ENCODE measurements at regions not wholly inside any gene's neighbourhood (a gene's known extent, or its start where the extent isn't known, plus 50 kb on each side); places are given as distances from the start of the nearest gene placed in this dataset.

DNA sequence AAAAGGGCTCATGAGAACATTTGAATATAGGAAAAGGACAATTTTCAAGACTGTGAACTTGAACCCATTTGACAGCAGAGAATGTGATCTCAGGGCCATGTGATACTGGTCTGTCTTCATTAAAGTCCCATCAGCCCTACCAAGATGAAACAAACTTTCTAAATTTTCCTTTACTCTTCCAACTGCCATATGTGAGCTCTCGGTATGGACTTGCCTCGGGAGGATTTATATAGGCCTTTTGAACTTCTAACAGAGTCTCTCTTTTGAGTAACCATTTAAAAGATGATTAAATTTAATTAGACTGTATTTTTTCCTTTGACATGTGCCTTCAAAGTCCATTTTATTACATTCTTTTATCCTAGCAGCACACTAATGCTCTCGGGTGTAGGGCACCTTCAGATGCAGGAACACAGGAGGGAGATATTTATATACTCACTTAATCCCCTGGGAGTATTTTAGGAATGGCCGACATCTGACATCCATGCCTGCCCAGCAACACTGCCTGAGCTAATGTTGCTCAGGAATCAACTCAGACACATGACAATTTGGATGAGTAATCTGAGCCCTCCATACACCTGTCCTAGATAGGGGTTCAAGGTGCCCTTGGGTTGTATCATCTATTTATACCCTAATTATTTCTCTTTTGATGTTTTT is 155.0 kb downstream of the SLC7A11 start:
- TF ChIP-seq, protein P1, sequence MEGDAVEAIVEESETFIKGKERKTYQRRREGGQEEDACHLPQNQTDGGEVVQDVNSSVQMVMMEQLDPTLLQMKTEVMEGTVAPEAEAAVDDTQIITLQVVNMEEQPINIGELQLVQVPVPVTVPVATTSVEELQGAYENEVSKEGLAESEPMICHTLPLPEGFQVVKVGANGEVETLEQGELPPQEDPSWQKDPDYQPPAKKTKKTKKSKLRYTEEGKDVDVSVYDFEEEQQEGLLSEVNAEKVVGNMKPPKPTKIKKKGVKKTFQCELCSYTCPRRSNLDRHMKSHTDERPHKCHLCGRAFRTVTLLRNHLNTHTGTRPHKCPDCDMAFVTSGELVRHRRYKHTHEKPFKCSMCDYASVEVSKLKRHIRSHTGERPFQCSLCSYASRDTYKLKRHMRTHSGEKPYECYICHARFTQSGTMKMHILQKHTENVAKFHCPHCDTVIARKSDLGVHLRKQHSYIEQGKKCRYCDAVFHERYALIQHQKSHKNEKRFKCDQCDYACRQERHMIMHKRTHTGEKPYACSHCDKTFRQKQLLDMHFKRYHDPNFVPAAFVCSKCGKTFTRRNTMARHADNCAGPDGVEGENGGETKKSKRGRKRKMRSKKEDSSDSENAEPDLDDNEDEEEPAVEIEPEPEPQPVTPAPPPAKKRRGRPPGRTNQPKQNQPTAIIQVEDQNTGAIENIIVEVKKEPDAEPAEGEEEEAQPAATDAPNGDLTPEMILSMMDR (IDR thresholded peaks at IDR 0.05): no peak
- TF ChIP-seq POLR2A (IDR thresholded peaks at IDR 0.05): no peak

Measured in upper lobe of left lung (tissue), 4 donors.